ENCODE measurements at regions not wholly inside any gene's neighbourhood (a gene's known extent, or its start where the extent isn't known, plus 50 kb on each side); places are given as distances from the start of the nearest gene placed in this dataset.

GRCh38 chr3:42024591-42025351, 62.9 kb upstream of the ULK4 start:
- intact Hi-C loops (cut with DNase I), result no loop called here
- H3K9me3 ChIP-seq, result no peaks in the 10 kb centered on the region
- peak overlapping the region in 1 of 2 donors; percentile 64 for H3K9ac ChIP-seq (ENCODE audit: low read depth in 2 of 2, low read length in 2 of 2)

GRCh38 chr3:42023380-42023779, 61.5 kb upstream of the ULK4 start:
- H3K9ac ChIP-seq (ENCODE audit: low read depth in 2 of 2, low read length in 2 of 2), result no peak overlapping the region
- intact Hi-C loops (cut with DNase I), result no loop called here
- no peak overlapping the region for H3K27ac ChIP-seq

More at GRCh38 chr3:42024591-42025351, 62.9 kb upstream of the ULK4 start:
- H3K27me3 ChIP-seq, result no peaks in the 10 kb centered on the region
- TF ChIP-seq CTCF (IDR thresholded peaks at IDR 0.05), result no peak
- no peaks in the 10 kb centered on the region for H3K36me3 ChIP-seq
- H3K27ac ChIP-seq, result peak overlapping the region; percentile 62
- peaks cover 13% of the 10 kb centered on the region for H3K4me1 ChIP-seq
- no peak for DNase-seq
- no peak overlapping the region for H3K4me3 ChIP-seq

GRCh38 chr3:42022355-42022754, 60.5 kb upstream of the ULK4 start:
- no peaks in the 10 kb centered on the region for H3K9me3 ChIP-seq
- peaks cover 17% of the 10 kb centered on the region for H3K4me1 ChIP-seq
- H3K9ac ChIP-seq (ENCODE audit: low read depth in 2 of 2, low read length in 2 of 2), result no peak overlapping the region
- no peaks in the 10 kb centered on the region for H3K27me3 ChIP-seq
- no peak overlapping the region for H3K27ac ChIP-seq
- intact Hi-C loops (cut with DNase I), result no loop called here
- no peak for DNase-seq
- no peaks in the 10 kb centered on the region for H3K36me3 ChIP-seq
- no peak for TF ChIP-seq CTCF (IDR thresholded peaks at IDR 0.05)
- no peak overlapping the region for H3K4me3 ChIP-seq

More at GRCh38 chr3:42023380-42023779, 61.5 kb upstream of the ULK4 start:
- no peaks in the 10 kb centered on the region for H3K36me3 ChIP-seq
- no peak for DNase-seq
- H3K27me3 ChIP-seq, result no peaks in the 10 kb centered on the region
- peaks cover 17% of the 10 kb centered on the region for H3K4me1 ChIP-seq
- H3K9me3 ChIP-seq, result no peaks in the 10 kb centered on the region
- no peak for TF ChIP-seq CTCF (IDR thresholded peaks at IDR 0.05)
- H3K4me3 ChIP-seq, result no peak overlapping the region

GRCh38 chr3:42020684-42021307, 58.9 kb upstream of the ULK4 start:
- no peak for DNase-seq
- no peaks in the 10 kb centered on the region for H3K27me3 ChIP-seq
- intact Hi-C loops (cut with DNase I), result no loop called here
- no peaks in the 10 kb centered on the region for H3K36me3 ChIP-seq
- peak overlapping the region; percentile 42 for H3K27ac ChIP-seq
- H3K4me3 ChIP-seq, result no peak overlapping the region
- no peak for TF ChIP-seq CTCF (IDR thresholded peaks at IDR 0.05)
- no peak overlapping the region for H3K9ac ChIP-seq (ENCODE audit: low read depth in 2 of 2, low read length in 2 of 2)
- no peaks in the 10 kb centered on the region for H3K9me3 ChIP-seq
- peaks cover 17% of the 10 kb centered on the region for H3K4me1 ChIP-seq

GRCh38 chr3:42019953-42020260, 58.0 kb upstream of the ULK4 start:
- no peak for TF ChIP-seq CTCF (IDR thresholded peaks at IDR 0.05)
- H3K9me3 ChIP-seq, result no peaks in the 10 kb centered on the region
- no peak for DNase-seq
- H3K4me1 ChIP-seq, result peaks cover 20% of the 10 kb centered on the region
- H3K4me3 ChIP-seq, result no peak overlapping the region
- no peak overlapping the region for H3K9ac ChIP-seq (ENCODE audit: low read depth in 2 of 2, low read length in 2 of 2)
- no peaks in the 10 kb centered on the region for H3K36me3 ChIP-seq
- H3K27me3 ChIP-seq, result no peaks in the 10 kb centered on the region
- intact Hi-C loops (cut with DNase I), result no loop called here
- H3K27ac ChIP-seq, result no peak overlapping the region
